ENCODE measurements at regions not wholly inside any gene's neighbourhood (a gene's known extent, or its start where the extent isn't known, plus 50 kb on each side); places are given as distances from the start of the nearest gene placed in this dataset.

- no peak for ATAC-seq (ENCODE audit: low FRiP score)
- intact Hi-C loops (cut with DNase I) = no loop called here
- H3K27ac ChIP-seq (ENCODE audit: low read depth in 1 of 2, low read length in 2 of 2) = no peak overlapping the region
These were observed 326.9 kb upstream of the WWC1 start for GRCh38 chr5:167964529-167964928.

GRCh38 chr5:167965710-167966109, 325.7 kb upstream of the WWC1 start:
- 94% methylated on average over 2 of the region's 2 CpGs for WGBS, 2 donors
- Histone ChIP-seq H3K27ac (ENCODE audit: low read depth in 1 of 2, low read length in 2 of 2) (no peak overlapping the region), H3K9me3 (ENCODE audit: control insufficient read depth, low read length) (no peaks in the 10 kb centered on the region), H3K36me3 (ENCODE audit: control insufficient read depth in 1 of 2, insufficient read depth in 2 of 2, low read length in 1 of 2) (no peaks in the 10 kb centered on the region), H3K4me3 (ENCODE audit: low read length in 2 of 2) (no peak overlapping the region), H3K27me3 (ENCODE audit: control insufficient read depth in 1 of 2, insufficient read depth in 2 of 2, low read length in 1 of 2) (no peaks in the 10 kb centered on the region), H3K4me1 (ENCODE audit: control insufficient read depth in 1 of 2, insufficient read depth in 2 of 2, low read length in 2 of 2) (no peaks in the 10 kb centered on the region)
- DNase-seq (no peak), ATAC-seq (ENCODE audit: low FRiP score) (no peak)
- intact Hi-C loops (cut with DNase I) = no loop called here

More at GRCh38 chr5:167964529-167964928, 326.9 kb upstream of the WWC1 start:
- no peaks in the 10 kb centered on the region for H3K4me1 ChIP-seq (ENCODE audit: control insufficient read depth in 1 of 2, insufficient read depth in 2 of 2, low read length in 2 of 2)
- no peak overlapping the region for H3K4me3 ChIP-seq (ENCODE audit: low read length in 2 of 2)
- H3K9me3 ChIP-seq (ENCODE audit: control insufficient read depth, low read length) = no peaks in the 10 kb centered on the region
- DNase-seq = no peak
- H3K27me3 ChIP-seq (ENCODE audit: control insufficient read depth in 1 of 2, insufficient read depth in 2 of 2, low read length in 1 of 2) = no peaks in the 10 kb centered on the region
- H3K36me3 ChIP-seq (ENCODE audit: control insufficient read depth in 1 of 2, insufficient read depth in 2 of 2, low read length in 1 of 2) = no peaks in the 10 kb centered on the region
- 68 to 70% methylated on average over 3 of the region's 3 CpGs for WGBS, 2 donors

- ATAC-seq (ENCODE audit: low FRiP score) (no peak), DNase-seq (no peak)
- Histone ChIP-seq H3K9me3 (ENCODE audit: control insufficient read depth, low read length) (no peaks in the 10 kb centered on the region), H3K27ac (ENCODE audit: low read depth in 1 of 2, low read length in 2 of 2) (no peak overlapping the region), H3K36me3 (ENCODE audit: control insufficient read depth in 1 of 2, insufficient read depth in 2 of 2, low read length in 1 of 2) (no peaks in the 10 kb centered on the region), H3K4me1 (ENCODE audit: control insufficient read depth in 1 of 2, insufficient read depth in 2 of 2, low read length in 2 of 2) (no peaks in the 10 kb centered on the region), H3K4me3 (ENCODE audit: low read length in 2 of 2) (no peak overlapping the region), H3K27me3 (ENCODE audit: control insufficient read depth in 1 of 2, insufficient read depth in 2 of 2, low read length in 1 of 2) (no peaks in the 10 kb centered on the region)
- 69 to 74% methylated on average over 3 of the region's 3 CpGs for WGBS, 2 donors
- intact Hi-C loops (cut with DNase I) = no loop called here
These were observed 324.5 kb upstream of the WWC1 start for GRCh38 chr5:167966979-167967378.

- ATAC-seq (ENCODE audit: low FRiP score) (no peak), DNase-seq (no peak)
- 29 to 54% methylated on average over 7 of the region's 7 CpGs for WGBS, 2 donors
- H3K4me3 ChIP-seq (ENCODE audit: low read length in 2 of 2) = no peak overlapping the region
- no peaks in the 10 kb centered on the region for H3K27me3 ChIP-seq (ENCODE audit: control insufficient read depth in 1 of 2, insufficient read depth in 2 of 2, low read length in 1 of 2)
- H3K9me3 ChIP-seq (ENCODE audit: control insufficient read depth, low read length) = no peaks in the 10 kb centered on the region
- no peak overlapping the region for H3K27ac ChIP-seq (ENCODE audit: low read depth in 1 of 2, low read length in 2 of 2)
- no peaks in the 10 kb centered on the region for H3K4me1 ChIP-seq (ENCODE audit: control insufficient read depth in 1 of 2, insufficient read depth in 2 of 2, low read length in 2 of 2)
- H3K36me3 ChIP-seq (ENCODE audit: control insufficient read depth in 1 of 2, insufficient read depth in 2 of 2, low read length in 1 of 2) = no peaks in the 10 kb centered on the region
- intact Hi-C loops (cut with DNase I) = no loop called here
These were observed 323.8 kb upstream of the WWC1 start for GRCh38 chr5:167967494-167968177.

- no peak overlapping the region for H3K27ac ChIP-seq (ENCODE audit: low read depth in 1 of 2, low read length in 2 of 2)
- 75 to 83% methylated on average over 4 of the region's 4 CpGs for WGBS, 2 donors
- H3K9me3 ChIP-seq (ENCODE audit: control insufficient read depth, low read length) = no peaks in the 10 kb centered on the region
- no peaks in the 10 kb centered on the region for H3K4me1 ChIP-seq (ENCODE audit: control insufficient read depth in 1 of 2, insufficient read depth in 2 of 2, low read length in 2 of 2)
- ATAC-seq (ENCODE audit: low FRiP score) (peak; percentile 33), DNase-seq (no peak)
- intact Hi-C loops (cut with DNase I) = no loop called here
- H3K27me3 ChIP-seq (ENCODE audit: control insufficient read depth in 1 of 2, insufficient read depth in 2 of 2, low read length in 1 of 2) = no peaks in the 10 kb centered on the region
- H3K4me3 ChIP-seq (ENCODE audit: low read length in 2 of 2) = no peak overlapping the region
- no peaks in the 10 kb centered on the region for H3K36me3 ChIP-seq (ENCODE audit: control insufficient read depth in 1 of 2, insufficient read depth in 2 of 2, low read length in 1 of 2)
These were observed 322.6 kb upstream of the WWC1 start for GRCh38 chr5:167968837-167969236.

- Histone ChIP-seq H3K4me1 (ENCODE audit: control insufficient read depth in 1 of 2, insufficient read depth in 2 of 2, low read length in 2 of 2) (no peaks in the 10 kb centered on the region), H3K27me3 (ENCODE audit: control insufficient read depth in 1 of 2, insufficient read depth in 2 of 2, low read length in 1 of 2) (no peaks in the 10 kb centered on the region), H3K4me3 (ENCODE audit: low read length in 2 of 2) (no peak overlapping the region), H3K9me3 (ENCODE audit: control insufficient read depth, low read length) (no peaks in the 10 kb centered on the region), H3K36me3 (ENCODE audit: control insufficient read depth in 1 of 2, insufficient read depth in 2 of 2, low read length in 1 of 2) (no peaks in the 10 kb centered on the region), H3K27ac (ENCODE audit: low read depth in 1 of 2, low read length in 2 of 2) (no peak overlapping the region)
- intact Hi-C loops (cut with DNase I) = no loop called here
- 66 to 71% methylated on average over 4 of the region's 4 CpGs for WGBS, 2 donors
- DNase-seq (no peak), ATAC-seq (ENCODE audit: low FRiP score) (no peak)
These were observed 321.4 kb upstream of the WWC1 start for GRCh38 chr5:167969998-167970397.

GRCh38 chr5:167971706-167972105, 319.7 kb upstream of the WWC1 start:
- ATAC-seq (ENCODE audit: low FRiP score) (no peak), DNase-seq (no peak)
- WGBS, 2 donors = 91 to 92% methylated on average over 3 of the region's 3 CpGs
- Histone ChIP-seq H3K27ac (ENCODE audit: low read depth in 1 of 2, low read length in 2 of 2) (no peak overlapping the region), H3K4me3 (ENCODE audit: low read length in 2 of 2) (no peak overlapping the region), H3K27me3 (ENCODE audit: control insufficient read depth in 1 of 2, insufficient read depth in 2 of 2, low read length in 1 of 2) (no peaks in the 10 kb centered on the region), H3K36me3 (ENCODE audit: control insufficient read depth in 1 of 2, insufficient read depth in 2 of 2, low read length in 1 of 2) (no peaks in the 10 kb centered on the region), H3K4me1 (ENCODE audit: control insufficient read depth in 1 of 2, insufficient read depth in 2 of 2, low read length in 2 of 2) (no peaks in the 10 kb centered on the region), H3K9me3 (ENCODE audit: control insufficient read depth, low read length) (no peaks in the 10 kb centered on the region)
- intact Hi-C loops (cut with DNase I) = no loop called here

GRCh38 chr5:167973126-167973525, 318.3 kb upstream of the WWC1 start:
- Histone ChIP-seq H3K9me3 (ENCODE audit: control insufficient read depth, low read length) (no peaks in the 10 kb centered on the region), H3K36me3 (ENCODE audit: control insufficient read depth in 1 of 2, insufficient read depth in 2 of 2, low read length in 1 of 2) (no peaks in the 10 kb centered on the region), H3K27ac (ENCODE audit: low read depth in 1 of 2, low read length in 2 of 2) (no peak overlapping the region), H3K4me3 (ENCODE audit: low read length in 2 of 2) (no peak overlapping the region), H3K4me1 (ENCODE audit: control insufficient read depth in 1 of 2, insufficient read depth in 2 of 2, low read length in 2 of 2) (no peaks in the 10 kb centered on the region), H3K27me3 (ENCODE audit: control insufficient read depth in 1 of 2, insufficient read depth in 2 of 2, low read length in 1 of 2) (no peaks in the 10 kb centered on the region)
- DNase-seq (no peak), ATAC-seq (ENCODE audit: low FRiP score) (no peak)
- intact Hi-C loops (cut with DNase I) = no loop called here
- WGBS, 2 donors = 93 to 95% methylated on average over 4 of the region's 4 CpGs

- H3K27me3 ChIP-seq (ENCODE audit: control insufficient read depth in 1 of 2, insufficient read depth in 2 of 2, low read length in 1 of 2) = no peaks in the 10 kb centered on the region
- WGBS, 2 donors = 44 to 84% methylated on average over 1 of the region's 1 CpG
- H3K9me3 ChIP-seq (ENCODE audit: control insufficient read depth, low read length) = no peaks in the 10 kb centered on the region
- no peak for ATAC-seq (ENCODE audit: low FRiP score)
- no peak overlapping the region for H3K4me3 ChIP-seq (ENCODE audit: low read length in 2 of 2)
- H3K36me3 ChIP-seq (ENCODE audit: control insufficient read depth in 1 of 2, insufficient read depth in 2 of 2, low read length in 1 of 2) = no peaks in the 10 kb centered on the region
- no peaks in the 10 kb centered on the region for H3K4me1 ChIP-seq (ENCODE audit: control insufficient read depth in 1 of 2, insufficient read depth in 2 of 2, low read length in 2 of 2)
- no peak for DNase-seq
- H3K27ac ChIP-seq (ENCODE audit: low read depth in 1 of 2, low read length in 2 of 2) = no peak overlapping the region
- intact Hi-C loops (cut with DNase I) = no loop called here
These were observed 306.5 kb upstream of the WWC1 start for GRCh38 chr5:167984951-167985350.

All from aorta (tissue), 5 donors.